ENCODE measurements at regions not wholly inside any gene's neighbourhood (a gene's known extent, or its start where the extent isn't known, plus 50 kb on each side); places are given as distances from the start of the nearest gene placed in this dataset.

GRCh38 chr10:130479146-130479545, 343.0 kb downstream of the GLRX3 start:
- TF ChIP-seq POLR2AphosphoS5 (IDR thresholded peaks at IDR 0.05; ENCODE audit: low read depth) (no peak), CTCF (conservative IDR thresholded peaks at IDR 0.05; ENCODE audit: low read depth in 2 of 2) (no peak), ETS1 (IDR thresholded peaks at IDR 0.05) (no peak), REST (IDR thresholded peaks at IDR 0.05; ENCODE audit: unreplicated experiment) (no peak), EZH2 (IDR thresholded peaks at IDR 0.05; ENCODE audit: low read depth, unreplicated experiment) (no peak), EZH2phosphoT487 (IDR thresholded peaks at IDR 0.05; ENCODE audit: unreplicated experiment) (no peak), JUNB (IDR thresholded peaks at IDR 0.05; ENCODE audit: unreplicated experiment) (no peak), CREB1 (CRISPR knock-in tag; IDR thresholded peaks at IDR 0.05; ENCODE audit: low read depth) (no peak), ZNF331 (CRISPR knock-in tag; IDR thresholded peaks at IDR 0.05; ENCODE audit: low read depth) (no peak), NANOG (IDR thresholded peaks at IDR 0.05; ENCODE audit: borderline replicate concordance) (no peak), STAT1 (IDR thresholded peaks at IDR 0.05; ENCODE audit: unreplicated experiment) (no peak), ZNF114 (CRISPR knock-in tag; IDR thresholded peaks at IDR 0.05) (no peak)

Measured in GM23338 (cell line).